Stomach (tissue), 4 donors: ENCODE measurements at regions not wholly inside any gene's neighbourhood (a gene's known extent, or its start where the extent isn't known, plus 50 kb on each side); places are given as distances from the start of the nearest gene placed in this dataset.

Experiments used
- POLR2A ChIP-seq, 4 donors: fragments of 450-650 bp; IDR thresholded peaks; one replicate each; pipeline ENCODE4 v1.6.1; 2016; ENCODE audit warnings: antibody characterized with exemption in 4 of 4, control low read depth in 2 of 4, mild to moderate bottlenecking in 1 of 4, moderate library complexity in 1 of 4
- POLR2AphosphoS5 ChIP-seq, 3 donors: sonication (generic); formaldehyde crosslinking; IDR thresholded peaks; one replicate each; pipeline ENCODE4 v1.6.1; 2016; ENCODE audit warnings: antibody characterized with exemption in 3 of 3
- TF ChIP-seq, protein P1 (sequence below), 7 experiments: fragments of 450-650 bp in 4 of 7; fragments of 200-600 bp in 3 of 7; sonication (generic) in 3 of 7; IDR thresholded peaks; one replicate each; pipeline ENCODE4 v1.5.1; 2016 to 2019; ENCODE audit warnings: antibody characterized with exemption in 7 of 7, control low read depth in 2 of 7, mild to moderate bottlenecking in 1 of 7

DNA sequence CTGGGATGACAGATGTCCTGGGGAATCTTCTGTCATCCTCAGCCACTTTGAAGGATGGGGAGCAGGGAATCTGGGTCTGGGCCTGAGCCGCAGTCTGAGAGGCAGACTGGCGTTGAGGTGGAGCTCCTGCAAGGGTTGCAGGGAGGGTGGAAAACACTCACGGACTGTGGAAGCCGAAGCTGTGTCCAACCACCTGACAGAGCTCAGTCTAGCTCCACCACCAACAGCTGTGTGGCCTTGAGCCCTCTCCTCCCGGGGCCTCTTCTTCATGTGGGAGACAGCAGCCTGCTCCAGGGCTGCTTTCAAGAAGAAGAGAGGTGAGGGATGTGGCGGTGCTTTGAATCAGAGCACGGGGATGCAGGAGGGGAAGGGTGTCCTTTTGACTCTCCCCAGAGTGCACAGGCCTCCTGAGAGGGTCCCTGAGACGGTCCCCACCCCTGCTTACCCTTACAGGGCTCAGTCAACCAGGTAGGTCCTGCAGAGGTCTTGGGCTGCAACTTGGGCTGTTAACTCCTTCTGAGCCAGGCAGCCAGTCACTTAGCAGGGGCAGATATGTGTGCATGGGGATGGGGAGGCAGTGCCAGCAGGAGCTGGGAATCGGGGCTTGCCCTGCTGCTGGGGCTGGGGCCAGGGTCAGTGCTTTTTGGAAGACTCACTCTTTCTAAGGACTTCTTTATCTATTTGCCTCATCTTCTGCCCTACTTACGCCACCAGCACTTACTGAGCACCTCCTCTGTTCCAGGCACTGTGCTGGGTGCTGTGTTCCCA is 216.3 kb downstream of the PTPRU start:
- TF ChIP-seq, protein P1, sequence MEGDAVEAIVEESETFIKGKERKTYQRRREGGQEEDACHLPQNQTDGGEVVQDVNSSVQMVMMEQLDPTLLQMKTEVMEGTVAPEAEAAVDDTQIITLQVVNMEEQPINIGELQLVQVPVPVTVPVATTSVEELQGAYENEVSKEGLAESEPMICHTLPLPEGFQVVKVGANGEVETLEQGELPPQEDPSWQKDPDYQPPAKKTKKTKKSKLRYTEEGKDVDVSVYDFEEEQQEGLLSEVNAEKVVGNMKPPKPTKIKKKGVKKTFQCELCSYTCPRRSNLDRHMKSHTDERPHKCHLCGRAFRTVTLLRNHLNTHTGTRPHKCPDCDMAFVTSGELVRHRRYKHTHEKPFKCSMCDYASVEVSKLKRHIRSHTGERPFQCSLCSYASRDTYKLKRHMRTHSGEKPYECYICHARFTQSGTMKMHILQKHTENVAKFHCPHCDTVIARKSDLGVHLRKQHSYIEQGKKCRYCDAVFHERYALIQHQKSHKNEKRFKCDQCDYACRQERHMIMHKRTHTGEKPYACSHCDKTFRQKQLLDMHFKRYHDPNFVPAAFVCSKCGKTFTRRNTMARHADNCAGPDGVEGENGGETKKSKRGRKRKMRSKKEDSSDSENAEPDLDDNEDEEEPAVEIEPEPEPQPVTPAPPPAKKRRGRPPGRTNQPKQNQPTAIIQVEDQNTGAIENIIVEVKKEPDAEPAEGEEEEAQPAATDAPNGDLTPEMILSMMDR (IDR thresholded peaks at IDR 0.05), result no peak
- TF ChIP-seq POLR2A (IDR thresholded peaks at IDR 0.05) (no peak), POLR2AphosphoS5 (IDR thresholded peaks at IDR 0.05) (no peak)
